ENCODE measurements at regions not wholly inside any gene's neighbourhood (a gene's known extent, or its start where the extent isn't known, plus 50 kb on each side); places are given as distances from the start of the nearest gene placed in this dataset.

GRCh38 chr3:109644746-109645145 lies 307.4 kb upstream of the DPPA4 start:
- no peak for DNase-seq
- peaks cover under 1% of the 10 kb centered on the region for H3K36me3 Mint-ChIP-seq (ENCODE audit: unreplicated experiment)
- H3K27me3 Mint-ChIP-seq (ENCODE audit: unreplicated experiment), result no peaks in the 10 kb centered on the region
- no peak overlapping the region for H3K4me3 Mint-ChIP-seq (ENCODE audit: unreplicated experiment)
- H3K9me3 Mint-ChIP-seq (ENCODE audit: unreplicated experiment), result peaks cover 2% of the 10 kb centered on the region
- H3K4me1 Mint-ChIP-seq (ENCODE audit: low read depth, unreplicated experiment), result no peaks in the 10 kb centered on the region
- H3K27ac Mint-ChIP-seq (ENCODE audit: unreplicated experiment), result no peak overlapping the region
- TF ChIP-seq CTCF (IDR thresholded peaks at IDR 0.05; ENCODE audit: partially characterized antibody, unreplicated experiment), result no peak

DNA sequence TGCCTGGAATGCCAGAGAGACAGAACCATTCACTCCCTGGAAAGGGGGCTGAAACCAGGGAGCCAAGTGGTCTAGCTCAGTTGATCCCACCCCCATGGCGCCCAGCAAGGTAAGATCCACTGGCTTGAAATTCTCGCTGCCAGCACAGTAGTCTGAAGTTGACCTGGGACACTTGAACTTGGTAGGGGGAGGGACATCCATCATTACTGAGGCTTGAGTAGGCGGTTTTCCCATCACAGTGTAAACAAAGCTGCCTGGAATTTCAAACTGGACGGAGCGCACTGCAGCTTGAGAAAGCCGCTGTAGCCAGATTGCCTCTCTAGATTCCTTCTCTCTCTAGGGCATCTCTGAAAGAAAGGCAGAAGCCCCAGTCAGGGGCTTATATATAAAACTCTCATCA lies 310.7 kb upstream of the DPPA4 start:
- Mint-ChIP-seq H3K27ac (ENCODE audit: unreplicated experiment) (no peak overlapping the region), H3K9me3 (ENCODE audit: unreplicated experiment) (peaks cover 3% of the 10 kb centered on the region), H3K4me3 (ENCODE audit: unreplicated experiment) (no peak overlapping the region), H3K4me1 (ENCODE audit: low read depth, unreplicated experiment) (no peaks in the 10 kb centered on the region), H3K36me3 (ENCODE audit: unreplicated experiment) (peaks cover 5% of the 10 kb centered on the region), H3K27me3 (ENCODE audit: unreplicated experiment) (peaks cover 1% of the 10 kb centered on the region)
- no peak for DNase-seq
- TF ChIP-seq CTCF (IDR thresholded peaks at IDR 0.05; ENCODE audit: partially characterized antibody, unreplicated experiment), result no peak

DNA sequence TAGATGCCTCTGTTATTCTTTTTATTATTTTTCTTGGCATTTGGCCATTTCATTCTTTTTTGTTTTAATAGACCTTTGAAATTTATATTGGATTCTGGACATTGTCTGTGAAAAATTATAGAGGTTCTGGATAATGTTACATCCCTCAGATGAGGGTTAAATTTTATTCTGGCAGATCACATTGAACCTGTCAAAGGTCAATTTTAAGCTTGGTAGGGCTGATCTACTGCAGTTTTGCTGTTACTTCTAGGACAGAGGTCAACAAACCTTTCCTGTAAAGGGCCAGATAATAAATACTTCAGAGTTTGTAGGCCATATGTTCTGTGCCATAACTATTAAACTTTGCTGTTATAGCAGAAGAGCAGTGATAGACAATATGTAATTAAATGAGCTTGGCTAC lies 318.9 kb upstream of the DPPA4 start:
- DNase-seq, result no peak
- no peak for TF ChIP-seq CTCF (IDR thresholded peaks at IDR 0.05; ENCODE audit: partially characterized antibody, unreplicated experiment)
- Mint-ChIP-seq H3K27me3 (ENCODE audit: unreplicated experiment) (peaks cover 1% of the 10 kb centered on the region), H3K27ac (ENCODE audit: unreplicated experiment) (no peak overlapping the region), H3K4me3 (ENCODE audit: unreplicated experiment) (no peak overlapping the region), H3K36me3 (ENCODE audit: unreplicated experiment) (no peaks in the 10 kb centered on the region), H3K4me1 (ENCODE audit: low read depth, unreplicated experiment) (no peaks in the 10 kb centered on the region), H3K9me3 (ENCODE audit: unreplicated experiment) (no peaks in the 10 kb centered on the region)

GRCh38 chr3:109678600-109678999 lies 341.3 kb upstream of the DPPA4 start:
- DNase-seq, result no peak
- no peak for TF ChIP-seq CTCF (IDR thresholded peaks at IDR 0.05; ENCODE audit: partially characterized antibody, unreplicated experiment)

DNA sequence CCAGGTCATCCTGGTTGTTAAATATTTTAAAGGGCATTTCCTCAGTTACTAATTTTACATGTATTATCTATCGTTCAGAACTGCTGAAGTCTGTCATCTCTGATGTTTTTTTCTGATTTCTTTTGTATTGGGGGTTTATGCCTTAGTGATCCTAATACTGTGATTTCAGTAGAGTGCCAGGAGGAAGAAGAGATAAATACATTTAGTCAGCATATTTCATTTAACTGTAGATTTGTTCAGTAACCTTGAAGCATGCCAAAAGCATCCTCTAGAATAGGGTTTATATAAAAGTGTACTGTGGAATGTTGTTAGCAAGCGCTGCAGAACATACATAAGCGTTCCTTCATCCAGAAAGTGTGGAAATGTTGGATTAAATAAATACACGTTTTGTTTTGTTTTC lies 342.3 kb upstream of the DPPA4 start:
- Mint-ChIP-seq H3K9me3 (ENCODE audit: unreplicated experiment) (no peaks in the 10 kb centered on the region), H3K27ac (ENCODE audit: unreplicated experiment) (no peak overlapping the region), H3K27me3 (ENCODE audit: unreplicated experiment) (no peaks in the 10 kb centered on the region), H3K4me1 (ENCODE audit: low read depth, unreplicated experiment) (no peaks in the 10 kb centered on the region), H3K4me3 (ENCODE audit: unreplicated experiment) (no peak overlapping the region), H3K36me3 (ENCODE audit: unreplicated experiment) (no peaks in the 10 kb centered on the region)
- no peak for TF ChIP-seq CTCF (IDR thresholded peaks at IDR 0.05; ENCODE audit: partially characterized antibody, unreplicated experiment)
- no peak for DNase-seq

More at GRCh38 chr3:109678600-109678999, 341.3 kb upstream of the DPPA4 start:
- Mint-ChIP-seq H3K27me3 (ENCODE audit: unreplicated experiment) (no peaks in the 10 kb centered on the region), H3K4me1 (ENCODE audit: low read depth, unreplicated experiment) (no peaks in the 10 kb centered on the region), H3K36me3 (ENCODE audit: unreplicated experiment) (no peaks in the 10 kb centered on the region), H3K27ac (ENCODE audit: unreplicated experiment) (no peak overlapping the region), H3K9me3 (ENCODE audit: unreplicated experiment) (peaks cover 2% of the 10 kb centered on the region), H3K4me3 (ENCODE audit: unreplicated experiment) (no peak overlapping the region)
